Aorta (tissue), 5 donors: ENCODE measurements at regions not wholly inside any gene's neighbourhood (a gene's known extent, or its start where the extent isn't known, plus 50 kb on each side); places are given as distances from the start of the nearest gene placed in this dataset.

Experiments
- ATAC-seq: fragments of 200-7000 bp; cut with Tn5 transposase; one replicate; pipeline ENCODE4 v1.9.1; 2022; ENCODE audit warnings: moderate library complexity; ENCODE audit not compliant: low FRiP score
- DNase-seq, 2 donors: peaks; one replicate each; pipeline ENCODE4 v3.0.0-alpha.2; 2020
- H3K27ac ChIP-seq, 2 donors: one replicate each; pipeline ENCODE4 v1.5.1; 2013; ENCODE audit warnings: low read length in 2 of 2, mild to moderate bottlenecking in 2 of 2, moderate library complexity in 2 of 2, control low read depth in 1 of 2, inconsistent platforms in 1 of 2, low read depth in 1 of 2
- H3K27me3 ChIP-seq, 2 donors: one replicate each; pipeline ENCODE4 v1.6.1; 2013; ENCODE audit warnings: control low read depth in 1 of 2, low read length in 1 of 2, mild to moderate bottlenecking in 1 of 2, moderate library complexity in 1 of 2; ENCODE audit not compliant: insufficient read depth in 2 of 2, control insufficient read depth in 1 of 2
- H3K36me3 ChIP-seq, 2 donors: one replicate each; pipeline ENCODE4 v1.6.1; 2013; ENCODE audit warnings: control low read depth in 1 of 2, low read length in 1 of 2, mild to moderate bottlenecking in 1 of 2; ENCODE audit not compliant: insufficient read depth in 2 of 2, control insufficient read depth in 1 of 2
- H3K4me1 ChIP-seq, 2 donors: one replicate each; pipeline ENCODE4 v1.6.1; 2013; ENCODE audit warnings: low read length in 2 of 2, control low read depth in 1 of 2, mild to moderate bottlenecking in 1 of 2, moderate library complexity in 1 of 2; ENCODE audit not compliant: insufficient read depth in 2 of 2, control insufficient read depth in 1 of 2
- H3K4me3 ChIP-seq, 2 donors: one replicate each; pipeline ENCODE4 v1.5.1; 2013; ENCODE audit warnings: low read length in 2 of 2, control low read depth in 1 of 2, mild to moderate bottlenecking in 1 of 2
- H3K9me3 ChIP-seq: one replicate; pipeline ENCODE4 v1.6.1; 2013; ENCODE audit warnings: mild to moderate bottlenecking, low read length; ENCODE audit not compliant: control insufficient read depth
- WGBS, 2 donors: extraction: QIAGEN DNeasy Blood & Tissue Kit; methylation state at CpG; one replicate each; pipeline ENCODE4 v1.1.7; 2013; 5-methylcytosine and 5-hydroxymethylcytosine counted together
- intact Hi-C, 2 donors: fragments of 100-400 bp; cut with DNase I; formaldehyde crosslinking; loops; one replicate each; pipeline versions ENCODE4 v1.14.2 to v1.15.0; 2022
- donor health status: healthy with polysubstance abuse.
- donor health status: Bipolar disorder and iron deficiency.
- donor health status: DM: no; HTN: no; CAD: no.
- donor health status: DM: no; HTN: no; CAD: no.
- donor health status: DM: yes; HTN: yes; CAD: no.

DNA sequence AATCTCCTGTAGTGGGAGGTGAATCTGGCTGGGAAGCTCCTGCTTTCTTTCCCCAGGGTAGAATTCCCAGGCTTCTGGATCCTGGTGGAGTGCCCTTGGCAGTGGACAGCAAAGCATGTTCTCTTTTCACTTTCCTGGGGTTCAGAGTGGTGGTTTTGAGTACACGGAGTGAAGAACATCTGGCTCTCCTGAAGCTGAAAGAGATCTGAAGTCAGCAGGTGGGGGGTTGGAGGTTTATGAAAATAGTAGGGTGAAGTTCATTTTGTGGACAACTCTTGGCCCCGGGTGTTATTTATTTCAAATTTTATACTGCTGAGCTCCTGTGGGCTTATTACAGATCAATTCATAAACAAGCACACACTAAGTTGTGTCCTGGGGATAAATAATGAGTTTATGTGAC, 497.3 kb downstream of the KLF5 start:
- WGBS, 2 donors, result 58 to 67% methylated on average over 2 of the region's 2 CpGs
- intact Hi-C loops, result no loop called here
- ATAC-seq, result no peak

GRCh38 chr13:73551736-73552135, 492.9 kb downstream of the KLF5 start:
- Histone ChIP-seq H3K4me3 (no peak overlapping the region), H3K4me1 (no peaks in the 10 kb centered on the region), H3K27ac (no peak overlapping the region), H3K36me3 (no peaks in the 10 kb centered on the region), H3K27me3 (peaks cover 0 to 1% of the 10 kb centered on the region in 2 donors), H3K9me3 (no peaks in the 10 kb centered on the region)
- ATAC-seq, result no peak
- intact Hi-C loops, result no loop called here
- DNase-seq, result no peak
- WGBS, 2 donors, result 38 to 54% methylated on average over 2 of the region's 2 CpGs

More for the DNA sequence above, 497.3 kb downstream of the KLF5 start:
- Histone ChIP-seq H3K4me3 (no peak overlapping the region), H3K27me3 (no peaks in the 10 kb centered on the region), H3K36me3 (no peaks in the 10 kb centered on the region), H3K4me1 (no peaks in the 10 kb centered on the region), H3K27ac (no peak overlapping the region), H3K9me3 (no peaks in the 10 kb centered on the region)
- no peak for DNase-seq

DNA sequence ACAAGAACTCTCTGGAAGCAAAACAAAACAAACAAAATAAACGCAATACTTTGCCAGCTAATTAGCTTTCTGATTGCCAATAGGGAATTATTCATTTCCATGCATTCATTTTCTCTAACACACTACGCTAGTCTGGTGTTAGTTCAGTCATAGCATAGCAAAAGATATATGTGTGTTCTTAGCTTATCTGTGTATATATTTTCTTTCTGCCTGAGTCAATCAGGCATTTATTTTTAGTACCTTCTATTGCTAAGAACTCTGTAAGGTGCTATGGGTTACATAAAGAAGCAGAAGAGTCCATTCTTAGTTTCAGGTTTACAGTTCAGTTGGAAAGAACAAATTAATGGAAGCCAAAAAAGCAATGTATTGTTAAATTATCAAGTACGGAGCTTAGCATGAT, 490.9 kb downstream of the KLF5 start:
- ATAC-seq (no peak), DNase-seq (no peak)
- no peaks in the 10 kb centered on the region for H3K36me3 ChIP-seq
- WGBS, 2 donors, result 16 to 20% methylated on average over 3 of the region's 3 CpGs
- peaks cover 0 to 1% of the 10 kb centered on the region in 2 donors for H3K27me3 ChIP-seq
- intact Hi-C loops, result no loop called here
- H3K4me3 ChIP-seq, result no peak overlapping the region
- H3K9me3 ChIP-seq, result peaks cover 1% of the 10 kb centered on the region
- no peak overlapping the region for H3K27ac ChIP-seq
- H3K4me1 ChIP-seq, result no peaks in the 10 kb centered on the region

DNA sequence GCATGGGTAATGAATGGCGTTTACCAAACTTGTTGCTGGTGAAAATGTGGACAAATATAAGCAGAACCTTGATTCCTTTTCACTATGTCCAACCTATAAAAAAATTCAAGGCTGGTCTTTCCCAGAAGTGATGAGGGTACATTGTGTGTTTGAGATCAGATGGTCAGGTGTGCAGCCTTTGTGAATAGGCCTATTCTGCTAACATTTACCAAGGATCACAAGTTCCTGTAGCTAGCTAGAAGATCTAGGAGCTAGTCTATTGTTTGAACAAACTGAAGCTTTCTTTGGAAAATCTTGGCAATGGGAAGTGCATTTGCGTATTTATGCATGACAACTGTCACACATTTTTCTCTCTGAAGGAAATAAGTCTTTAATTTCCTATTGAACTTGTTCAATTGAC, 489.6 kb downstream of the KLF5 start:
- no peak overlapping the region for H3K4me3 ChIP-seq
- no peak overlapping the region for H3K27ac ChIP-seq
- ATAC-seq (no peak), DNase-seq (no peak)
- intact Hi-C loops, result no loop called here
- H3K27me3 ChIP-seq, result peaks cover 0 to 1% of the 10 kb centered on the region in 2 donors
- no peaks in the 10 kb centered on the region for H3K36me3 ChIP-seq
- peaks cover 1% of the 10 kb centered on the region for H3K9me3 ChIP-seq
- WGBS, 2 donors, result 93 to 94% methylated on average over 2 of the region's 2 CpGs
- no peaks in the 10 kb centered on the region for H3K4me1 ChIP-seq

DNA sequence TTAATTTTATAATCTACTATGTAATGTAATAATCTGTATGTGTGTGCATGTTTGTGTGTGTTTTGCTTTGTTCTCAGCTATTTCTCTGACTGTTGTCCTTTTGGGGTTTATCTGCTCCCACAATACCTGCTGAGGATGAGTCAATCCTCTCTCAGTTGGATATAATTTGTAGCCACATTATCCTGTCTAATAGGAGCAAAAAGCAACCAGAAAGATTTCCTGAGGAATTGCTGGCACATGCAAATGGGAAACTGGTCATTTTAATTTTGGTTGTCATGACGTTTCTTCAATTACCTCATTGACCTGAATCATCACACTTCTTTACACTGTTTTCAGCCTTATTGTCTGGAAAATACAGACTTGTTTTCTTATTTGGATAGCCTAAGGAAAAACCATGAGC, 488.4 kb downstream of the KLF5 start:
- DNase-seq, result no peak
- Histone ChIP-seq H3K27me3 (peaks cover 0 to 1% of the 10 kb centered on the region in 2 donors), H3K4me1 (no peaks in the 10 kb centered on the region), H3K27ac (no peak overlapping the region), H3K9me3 (peaks cover 1% of the 10 kb centered on the region), H3K4me3 (no peak overlapping the region), H3K36me3 (no peaks in the 10 kb centered on the region)
- 36 to 59% methylated on average over 1 of the region's 1 CpG for WGBS, 2 donors
- intact Hi-C loops, result no loop called here
- ATAC-seq, result no peak

DNA sequence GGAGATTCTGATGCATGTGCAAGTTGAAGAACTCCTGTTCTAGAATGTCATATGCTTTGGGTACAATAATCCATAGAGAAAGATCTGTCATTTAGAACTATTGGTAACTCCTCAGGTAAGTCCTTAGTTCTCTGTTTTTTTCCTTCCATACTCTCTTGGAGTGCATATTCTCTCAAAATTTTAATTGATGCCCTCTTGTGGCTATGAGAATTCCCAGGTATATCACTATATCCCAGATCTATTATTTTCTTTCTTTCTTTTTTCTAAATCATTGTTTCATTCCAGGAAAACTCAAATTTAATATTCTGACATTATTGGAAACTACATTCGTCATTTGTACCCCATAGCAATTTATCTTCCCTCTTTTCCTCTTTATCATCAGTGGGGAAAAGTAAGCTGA, 485.4 kb downstream of the KLF5 start:
- DNase-seq (no peak), ATAC-seq (no peak)
- H3K4me1 ChIP-seq, result no peaks in the 10 kb centered on the region
- no peaks in the 10 kb centered on the region for H3K27me3 ChIP-seq
- peaks cover 1% of the 10 kb centered on the region for H3K9me3 ChIP-seq
- no peaks in the 10 kb centered on the region for H3K36me3 ChIP-seq
- intact Hi-C loops, result no loop called here
- WGBS, 2 donors, result 86 to 89% methylated on average over 1 of the region's 1 CpG
- H3K27ac ChIP-seq, result no peak overlapping the region
- H3K4me3 ChIP-seq, result no peak overlapping the region

DNA sequence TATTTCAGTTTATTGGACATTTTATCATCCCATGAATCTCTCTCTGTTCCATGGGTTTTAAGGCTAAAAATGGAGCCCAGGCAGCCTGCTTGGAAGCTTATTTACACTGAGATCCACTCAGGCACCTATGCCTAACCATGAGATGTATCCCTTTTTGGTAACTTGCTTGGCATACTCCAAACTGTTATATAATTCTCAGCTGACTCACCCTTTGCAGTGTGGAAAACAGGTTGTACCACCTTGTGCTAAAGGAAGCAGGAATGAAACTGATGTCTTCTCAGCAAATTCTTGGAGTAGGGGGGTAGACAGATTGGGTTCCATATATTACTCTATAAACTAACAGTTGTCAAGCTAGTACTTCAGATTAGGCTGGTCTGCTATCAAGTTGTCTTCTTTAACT, 483.6 kb downstream of the KLF5 start:
- DNase-seq, result no peak
- Histone ChIP-seq H3K9me3 (peaks cover 1% of the 10 kb centered on the region), H3K4me3 (no peak overlapping the region), H3K36me3 (no peaks in the 10 kb centered on the region), H3K4me1 (no peaks in the 10 kb centered on the region), H3K27ac (no peak overlapping the region), H3K27me3 (no peaks in the 10 kb centered on the region)
- intact Hi-C loops, result no loop called here
- no peak for ATAC-seq

GRCh38 chr13:73536865-73537264, 478.1 kb downstream of the KLF5 start:
- Histone ChIP-seq H3K9me3 (no peaks in the 10 kb centered on the region), H3K27ac (no peak overlapping the region), H3K27me3 (no peaks in the 10 kb centered on the region), H3K4me1 (no peaks in the 10 kb centered on the region), H3K4me3 (no peak overlapping the region), H3K36me3 (no peaks in the 10 kb centered on the region)
- no peak for ATAC-seq
- no peak for DNase-seq
- intact Hi-C loops, result no loop called here
- 59 to 64% methylated on average over 4 of the region's 4 CpGs for WGBS, 2 donors

GRCh38 chr13:73535341-73535740, 476.5 kb downstream of the KLF5 start:
- Histone ChIP-seq H3K4me3 (no peak overlapping the region), H3K9me3 (no peaks in the 10 kb centered on the region), H3K27ac (no peak overlapping the region), H3K4me1 (no peaks in the 10 kb centered on the region), H3K27me3 (no peaks in the 10 kb centered on the region), H3K36me3 (no peaks in the 10 kb centered on the region)
- ATAC-seq (no peak), DNase-seq (no peak)
- intact Hi-C loops, result no loop called here
- 92 to 93% methylated on average over 6 of the region's 6 CpGs for WGBS, 2 donors
